ENCODE measurements at regions not wholly inside any gene's neighbourhood (a gene's known extent, or its start where the extent isn't known, plus 50 kb on each side); places are given as distances from the start of the nearest gene placed in this dataset.

GRCh38 chr13:53197424-53197823 lies 168.8 kb downstream of the OLFM4 start:
- Histone ChIP-seq H3K9ac (ENCODE audit: low read depth, low read length) (no peak overlapping the region), H3K27ac (ENCODE audit: low read length) (no peak overlapping the region), H4K20me1 (ENCODE audit: insufficient read depth, low read length) (no peaks in the 10 kb centered on the region), H2AFZ (ENCODE audit: low read depth, low read length) (no peak overlapping the region), H3K79me2 (ENCODE audit: insufficient read depth, low read length) (no peaks in the 10 kb centered on the region), H3K27me3 (ENCODE audit: insufficient read depth, low read length, poor library complexity) (no peaks in the 10 kb centered on the region), H3K36me3 (ENCODE audit: insufficient read depth, low read length) (no peaks in the 10 kb centered on the region), H3K9me3 (ENCODE audit: insufficient read depth, low read length, severe bottlenecking) (no peaks in the 10 kb centered on the region), H3K4me2 (ENCODE audit: insufficient read depth, low read length) (no peak overlapping the region), H3K4me1 (ENCODE audit: insufficient read depth, low read length) (no peaks in the 10 kb centered on the region), H3K4me3 (ENCODE audit: low read depth in 1 of 2, low read length in 2 of 2) (no peak overlapping the region)
- no peak for DNase-seq
- no peak for ATAC-seq (ENCODE audit: insufficient read depth, low read depth)
- TF ChIP-seq CTCF (IDR thresholded peaks at IDR 0.05; ENCODE audit: borderline replicate concordance, extremely low read depth, low read length, poor library complexity, severe bottlenecking) (no peak), EZH2 (IDR thresholded peaks at IDR 0.05; ENCODE audit: borderline replicate concordance, low read depth, low read length, severe bottlenecking) (no peak)

GRCh38 chr13:53198017-53198416 lies 169.4 kb downstream of the OLFM4 start:
- TF ChIP-seq EZH2 (IDR thresholded peaks at IDR 0.05; ENCODE audit: borderline replicate concordance, low read depth, low read length, severe bottlenecking) (no peak), CTCF (IDR thresholded peaks at IDR 0.05; ENCODE audit: borderline replicate concordance, extremely low read depth, low read length, poor library complexity, severe bottlenecking) (no peak)
- H4K20me1 ChIP-seq (ENCODE audit: insufficient read depth, low read length) = no peaks in the 10 kb centered on the region
- H3K27me3 ChIP-seq (ENCODE audit: insufficient read depth, low read length, poor library complexity) = no peaks in the 10 kb centered on the region
- no peak overlapping the region for H2AFZ ChIP-seq (ENCODE audit: low read depth, low read length)
- DNase-seq = no peak
- H3K79me2 ChIP-seq (ENCODE audit: insufficient read depth, low read length) = no peaks in the 10 kb centered on the region
- no peak overlapping the region for H3K4me2 ChIP-seq (ENCODE audit: insufficient read depth, low read length)
- no peak overlapping the region for H3K9ac ChIP-seq (ENCODE audit: low read depth, low read length)
- ATAC-seq (ENCODE audit: insufficient read depth, low read depth) = no peak
- no peaks in the 10 kb centered on the region for H3K36me3 ChIP-seq (ENCODE audit: insufficient read depth, low read length)
- H3K27ac ChIP-seq (ENCODE audit: low read length) = no peak overlapping the region
- no peaks in the 10 kb centered on the region for H3K9me3 ChIP-seq (ENCODE audit: insufficient read depth, low read length, severe bottlenecking)
- H3K4me3 ChIP-seq (ENCODE audit: low read depth in 1 of 2, low read length in 2 of 2) = no peak overlapping the region
- H3K4me1 ChIP-seq (ENCODE audit: insufficient read depth, low read length) = no peaks in the 10 kb centered on the region

GRCh38 chr13:53198736-53199135 lies 170.1 kb downstream of the OLFM4 start:
- Histone ChIP-seq H3K36me3 (ENCODE audit: insufficient read depth, low read length) (no peaks in the 10 kb centered on the region), H3K4me3 (ENCODE audit: low read depth in 1 of 2, low read length in 2 of 2) (no peak overlapping the region), H3K9me3 (ENCODE audit: insufficient read depth, low read length, severe bottlenecking) (no peaks in the 10 kb centered on the region), H3K27me3 (ENCODE audit: insufficient read depth, low read length, poor library complexity) (no peaks in the 10 kb centered on the region), H3K4me1 (ENCODE audit: insufficient read depth, low read length) (no peaks in the 10 kb centered on the region), H4K20me1 (ENCODE audit: insufficient read depth, low read length) (no peaks in the 10 kb centered on the region), H3K4me2 (ENCODE audit: insufficient read depth, low read length) (no peak overlapping the region), H2AFZ (ENCODE audit: low read depth, low read length) (no peak overlapping the region), H3K27ac (ENCODE audit: low read length) (no peak overlapping the region), H3K79me2 (ENCODE audit: insufficient read depth, low read length) (no peaks in the 10 kb centered on the region), H3K9ac (ENCODE audit: low read depth, low read length) (no peak overlapping the region)
- ATAC-seq (ENCODE audit: insufficient read depth, low read depth) = no peak
- TF ChIP-seq EZH2 (IDR thresholded peaks at IDR 0.05; ENCODE audit: borderline replicate concordance, low read depth, low read length, severe bottlenecking) (no peak), CTCF (IDR thresholded peaks at IDR 0.05; ENCODE audit: borderline replicate concordance, extremely low read depth, low read length, poor library complexity, severe bottlenecking) (no peak)
- DNase-seq = no peak

- no peak overlapping the region for H3K4me3 ChIP-seq (ENCODE audit: low read depth in 1 of 2, low read length in 2 of 2)
- ATAC-seq (ENCODE audit: insufficient read depth, low read depth) (no peak), DNase-seq (no peak)
- TF ChIP-seq CTCF (IDR thresholded peaks at IDR 0.05; ENCODE audit: borderline replicate concordance, extremely low read depth, low read length, poor library complexity, severe bottlenecking) (no peak), EZH2 (IDR thresholded peaks at IDR 0.05; ENCODE audit: borderline replicate concordance, low read depth, low read length, severe bottlenecking) (no peak)
- H3K4me1 ChIP-seq (ENCODE audit: insufficient read depth, low read length) = no peaks in the 10 kb centered on the region
- H3K27ac ChIP-seq (ENCODE audit: low read length) = no peak overlapping the region
- no peaks in the 10 kb centered on the region for H4K20me1 ChIP-seq (ENCODE audit: insufficient read depth, low read length)
- no peaks in the 10 kb centered on the region for H3K36me3 ChIP-seq (ENCODE audit: insufficient read depth, low read length)
- H3K79me2 ChIP-seq (ENCODE audit: insufficient read depth, low read length) = no peaks in the 10 kb centered on the region
- H3K9ac ChIP-seq (ENCODE audit: low read depth, low read length) = no peak overlapping the region
- H3K9me3 ChIP-seq (ENCODE audit: insufficient read depth, low read length, severe bottlenecking) = no peaks in the 10 kb centered on the region
- H3K27me3 ChIP-seq (ENCODE audit: insufficient read depth, low read length, poor library complexity) = no peaks in the 10 kb centered on the region
- no peak overlapping the region for H3K4me2 ChIP-seq (ENCODE audit: insufficient read depth, low read length)
- no peak overlapping the region for H2AFZ ChIP-seq (ENCODE audit: low read depth, low read length)
Observed at GRCh38 chr13:53200075-53200474, 171.5 kb downstream of the OLFM4 start.
